Liver (tissue), 8 donors: ENCODE measurements at regions not wholly inside any gene's neighbourhood (a gene's known extent, or its start where the extent isn't known, plus 50 kb on each side); places are given as distances from the start of the nearest gene placed in this dataset.

Source experiments
- DNase-seq: peaks from one replicate; pipeline ENCODE4 v3.0.0-alpha.2; 2017; ENCODE audit warnings: low spot score
- H3K27ac ChIP-seq, 2 donors: one replicate each; pipeline ENCODE4 v1.7.0; 2013; ENCODE audit warnings: inconsistent platforms in 2 of 2, low read length in 2 of 2, control low read depth in 1 of 2, low read depth in 1 of 2, mild to moderate bottlenecking in 1 of 2
- H3K27me3 ChIP-seq, 4 donors: one replicate each; pipeline versions ENCODE4 v1.6.1 to v1.7.0; 2013; ENCODE audit warnings: low read length in 3 of 4, inconsistent platforms in 1 of 4, mild to moderate bottlenecking in 1 of 4, moderate library complexity in 1 of 4; ENCODE audit not compliant: control insufficient read depth in 4 of 4, insufficient read depth in 4 of 4
- H3K36me3 ChIP-seq, 4 donors: one replicate each; pipeline versions ENCODE4 v1.6.1 to v1.7.0; 2013; ENCODE audit warnings: low read length in 3 of 4, mild to moderate bottlenecking in 3 of 4, low read depth in 1 of 4, moderate library complexity in 1 of 4; ENCODE audit not compliant: control insufficient read depth in 4 of 4, insufficient read depth in 3 of 4
- H3K4me1 ChIP-seq, 4 donors: one replicate each; pipeline versions ENCODE4 v1.6.1 to v1.7.0; 2013; ENCODE audit warnings: low read length in 3 of 4, mild to moderate bottlenecking in 3 of 4, moderate library complexity in 1 of 4; ENCODE audit not compliant: control insufficient read depth in 4 of 4, insufficient read depth in 4 of 4
- H3K4me3 ChIP-seq, 3 donors: one replicate each; pipeline versions ENCODE4 v1.6.1 to v1.7.0; 2013; ENCODE audit warnings: low read length in 3 of 3, control low read depth in 1 of 3, low read depth in 1 of 3, mild to moderate bottlenecking in 1 of 3
- H3K9ac ChIP-seq, 2 donors: one replicate each; pipeline ENCODE4 v1.7.0; 2013; ENCODE audit warnings: low read length in 2 of 2, mild to moderate bottlenecking in 2 of 2, moderate library complexity in 2 of 2, control low read depth in 1 of 2, low read depth in 1 of 2
- H3K9me3 ChIP-seq, 4 donors: one replicate each; pipeline versions ENCODE4 v1.6.1 to v1.7.0; 2013; ENCODE audit warnings: low read length in 3 of 4; ENCODE audit not compliant: control insufficient read depth in 4 of 4
- EGR1 ChIP-seq, 2 donors: IDR thresholded peaks; 2 replicates each; pipeline ENCODE4 v1.6.1; 2016 to 2018; ENCODE audit warnings: antibody characterized with exemption in 2 of 2, low read depth in 2 of 2
- FOXA1 ChIP-seq: IDR thresholded peaks from 2 replicates; pipeline ENCODE4 v1.6.1; 2016; ENCODE audit warnings: antibody characterized with exemption
- GABPA ChIP-seq, 2 donors: IDR thresholded peaks in 1 of 2; conservative IDR thresholded peaks in 1 of 2; 2 replicates each; pipeline ENCODE4 v1.6.1; 2016; ENCODE audit warnings: antibody characterized with exemption in 2 of 2, mild to moderate bottlenecking in 1 of 2, moderate library complexity in 1 of 2
- HNF4A ChIP-seq, 2 donors: conservative IDR thresholded peaks; 2 replicates each; pipeline ENCODE4 v1.6.1; 2016; ENCODE audit warnings: antibody characterized with exemption in 2 of 2, mild to moderate bottlenecking in 2 of 2
- HNF4G ChIP-seq: IDR thresholded peaks from 2 replicates; pipeline ENCODE4 v1.6.1; 2016; ENCODE audit warnings: antibody characterized with exemption
- JUND ChIP-seq, 2 donors: IDR thresholded peaks; 2 replicates each; pipeline ENCODE4 v1.6.1; 2016; ENCODE audit warnings: antibody characterized with exemption in 2 of 2
- NR2F2 ChIP-seq: IDR thresholded peaks from 2 replicates; pipeline ENCODE4 v1.6.1; 2016; ENCODE audit warnings: antibody characterized with exemption
- RAD21 ChIP-seq, 2 donors: IDR thresholded peaks; 2 replicates each; pipeline ENCODE4 v1.6.1; 2016; ENCODE audit warnings: antibody characterized with exemption in 2 of 2, mild to moderate bottlenecking in 2 of 2
- RXRA ChIP-seq, 2 donors: IDR thresholded peaks; 2 replicates each; pipeline ENCODE4 v1.6.1; 2017 to 2018; ENCODE audit warnings: antibody characterized with exemption in 2 of 2, mild to moderate bottlenecking in 1 of 2
- YY1 ChIP-seq: IDR thresholded peaks from 2 replicates; pipeline ENCODE4 v1.6.1; 2016; ENCODE audit warnings: antibody characterized with exemption, mild to moderate bottlenecking
- WGBS: extraction: QIAGEN DNeasy Blood & Tissue Kit; methylation state at CpG from one replicate; pipeline ENCODE4 v1.1.7; 2013; 5-methylcytosine and 5-hydroxymethylcytosine counted together
- TF ChIP-seq, protein P1 (sequence below): fragments of 150-350 bp; IDR thresholded peaks from 2 replicates; pipeline ENCODE4 v1.5.1; 2017; ENCODE audit warnings: improper control_type of control experiment, low read depth, low read length; ENCODE audit not compliant: missing input control
- TF ChIP-seq, protein P2 (sequence below): IDR thresholded peaks from 2 replicates; pipeline ENCODE4 v1.6.1; 2016; ENCODE audit warnings: antibody characterized with exemption
- TF ChIP-seq, protein P3 (sequence below): IDR thresholded peaks from 2 replicates; pipeline ENCODE4 v1.6.1; 2016; ENCODE audit warnings: antibody characterized with exemption, mild to moderate bottlenecking
- TF ChIP-seq, protein P4 (sequence below): IDR thresholded peaks from 2 replicates; pipeline ENCODE4 v1.6.1; 2016; ENCODE audit warnings: antibody characterized with exemption
- TF ChIP-seq, protein P5 (sequence below): IDR thresholded peaks from 2 replicates; pipeline ENCODE4 v1.6.1; 2016; ENCODE audit warnings: antibody characterized with exemption
- donor health status: healthy.
- donor health status: healthy.
- donor health status: healthy.
- donor health status: healthy.
- donor health status: healthy.

DNA sequence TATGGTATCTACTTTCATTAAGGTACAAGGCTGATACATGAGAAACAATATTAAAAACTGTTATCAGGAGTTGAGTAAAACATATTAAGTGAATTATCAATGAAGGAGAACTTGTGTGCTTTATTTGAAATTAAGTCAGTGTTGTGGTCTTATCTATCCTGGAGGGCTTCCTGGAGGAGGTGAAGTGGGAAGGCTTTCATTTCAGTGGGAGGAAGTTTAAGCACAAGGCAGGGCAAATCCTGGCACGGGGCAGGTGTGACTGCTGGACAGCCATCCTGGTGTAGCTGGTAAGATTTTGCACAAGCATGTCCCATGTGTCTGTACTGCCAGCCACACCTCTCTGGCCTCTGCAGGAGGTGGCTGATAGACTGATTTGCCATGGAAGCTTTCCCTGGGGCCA lies 159.7 kb upstream of the SKOR2 start:
- DNase-seq: no peak
- H3K27me3 ChIP-seq: peaks cover 0 to 5% (median 0%) of the 10 kb centered on the region in 4 donors
- no peaks in the 10 kb centered on the region for H3K9me3 ChIP-seq
- 72% methylated on average over 1 of the region's 1 CpG for whole genome bisulfite sequencing
- TF ChIP-seq HNF4A (conservative IDR thresholded peaks at IDR 0.05) (no peak), EGR1 (IDR thresholded peaks at IDR 0.05; ENCODE audit: low read depth in 2 of 2) (no peak), HNF4G (no peak), GABPA (IDR thresholded peaks at IDR 0.05 in 1 of 2, conservative IDR thresholded peaks at IDR 0.05 in 1 of 2) (no peak), FOXA1 (no peak), RAD21 (IDR thresholded peaks at IDR 0.05) (no peak), NR2F2 (no peak)
- TF ChIP-seq, protein P1, sequence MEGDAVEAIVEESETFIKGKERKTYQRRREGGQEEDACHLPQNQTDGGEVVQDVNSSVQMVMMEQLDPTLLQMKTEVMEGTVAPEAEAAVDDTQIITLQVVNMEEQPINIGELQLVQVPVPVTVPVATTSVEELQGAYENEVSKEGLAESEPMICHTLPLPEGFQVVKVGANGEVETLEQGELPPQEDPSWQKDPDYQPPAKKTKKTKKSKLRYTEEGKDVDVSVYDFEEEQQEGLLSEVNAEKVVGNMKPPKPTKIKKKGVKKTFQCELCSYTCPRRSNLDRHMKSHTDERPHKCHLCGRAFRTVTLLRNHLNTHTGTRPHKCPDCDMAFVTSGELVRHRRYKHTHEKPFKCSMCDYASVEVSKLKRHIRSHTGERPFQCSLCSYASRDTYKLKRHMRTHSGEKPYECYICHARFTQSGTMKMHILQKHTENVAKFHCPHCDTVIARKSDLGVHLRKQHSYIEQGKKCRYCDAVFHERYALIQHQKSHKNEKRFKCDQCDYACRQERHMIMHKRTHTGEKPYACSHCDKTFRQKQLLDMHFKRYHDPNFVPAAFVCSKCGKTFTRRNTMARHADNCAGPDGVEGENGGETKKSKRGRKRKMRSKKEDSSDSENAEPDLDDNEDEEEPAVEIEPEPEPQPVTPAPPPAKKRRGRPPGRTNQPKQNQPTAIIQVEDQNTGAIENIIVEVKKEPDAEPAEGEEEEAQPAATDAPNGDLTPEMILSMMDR: no peak
- TF ChIP-seq, protein P2, sequence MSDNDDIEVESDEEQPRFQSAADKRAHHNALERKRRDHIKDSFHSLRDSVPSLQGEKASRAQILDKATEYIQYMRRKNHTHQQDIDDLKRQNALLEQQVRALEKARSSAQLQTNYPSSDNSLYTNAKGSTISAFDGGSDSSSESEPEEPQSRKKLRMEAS: no peak
- TF ChIP-seq, protein P3, sequence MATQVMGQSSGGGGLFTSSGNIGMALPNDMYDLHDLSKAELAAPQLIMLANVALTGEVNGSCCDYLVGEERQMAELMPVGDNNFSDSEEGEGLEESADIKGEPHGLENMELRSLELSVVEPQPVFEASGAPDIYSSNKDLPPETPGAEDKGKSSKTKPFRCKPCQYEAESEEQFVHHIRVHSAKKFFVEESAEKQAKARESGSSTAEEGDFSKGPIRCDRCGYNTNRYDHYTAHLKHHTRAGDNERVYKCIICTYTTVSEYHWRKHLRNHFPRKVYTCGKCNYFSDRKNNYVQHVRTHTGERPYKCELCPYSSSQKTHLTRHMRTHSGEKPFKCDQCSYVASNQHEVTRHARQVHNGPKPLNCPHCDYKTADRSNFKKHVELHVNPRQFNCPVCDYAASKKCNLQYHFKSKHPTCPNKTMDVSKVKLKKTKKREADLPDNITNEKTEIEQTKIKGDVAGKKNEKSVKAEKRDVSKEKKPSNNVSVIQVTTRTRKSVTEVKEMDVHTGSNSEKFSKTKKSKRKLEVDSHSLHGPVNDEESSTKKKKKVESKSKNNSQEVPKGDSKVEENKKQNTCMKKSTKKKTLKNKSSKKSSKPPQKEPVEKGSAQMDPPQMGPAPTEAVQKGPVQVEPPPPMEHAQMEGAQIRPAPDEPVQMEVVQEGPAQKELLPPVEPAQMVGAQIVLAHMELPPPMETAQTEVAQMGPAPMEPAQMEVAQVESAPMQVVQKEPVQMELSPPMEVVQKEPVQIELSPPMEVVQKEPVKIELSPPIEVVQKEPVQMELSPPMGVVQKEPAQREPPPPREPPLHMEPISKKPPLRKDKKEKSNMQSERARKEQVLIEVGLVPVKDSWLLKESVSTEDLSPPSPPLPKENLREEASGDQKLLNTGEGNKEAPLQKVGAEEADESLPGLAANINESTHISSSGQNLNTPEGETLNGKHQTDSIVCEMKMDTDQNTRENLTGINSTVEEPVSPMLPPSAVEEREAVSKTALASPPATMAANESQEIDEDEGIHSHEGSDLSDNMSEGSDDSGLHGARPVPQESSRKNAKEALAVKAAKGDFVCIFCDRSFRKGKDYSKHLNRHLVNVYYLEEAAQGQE: no peak
- H3K36me3 ChIP-seq: no peaks in the 10 kb centered on the region
- H3K27ac ChIP-seq: no peak overlapping the region
- H3K4me3 ChIP-seq: no peak overlapping the region
- H3K4me1 ChIP-seq: no peaks in the 10 kb centered on the region
- no peak overlapping the region for H3K9ac ChIP-seq

DNA sequence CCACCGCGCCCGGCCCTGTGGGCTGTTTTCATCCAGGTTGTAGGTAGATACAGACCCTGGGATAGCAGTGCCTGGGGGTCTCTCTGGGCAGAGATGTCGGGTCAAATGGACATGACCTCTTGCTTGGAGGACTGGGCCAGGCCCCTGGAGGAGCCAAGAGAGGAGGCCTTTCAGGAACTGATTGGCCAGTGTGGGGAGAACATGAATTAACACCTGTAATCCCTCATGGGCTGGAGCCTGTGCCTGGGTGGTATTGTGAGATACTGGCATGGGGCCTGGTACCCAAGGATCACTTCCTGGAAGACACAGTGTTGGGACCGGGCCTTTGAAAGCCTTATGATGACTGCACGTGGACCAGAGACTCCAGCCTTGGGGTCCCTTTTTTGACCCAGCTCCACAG lies 158.7 kb upstream of the SKOR2 start:
- WGBS: 90% methylated on average over 6 of the region's 6 CpGs
- no peak overlapping the region for H3K27ac ChIP-seq
- H3K27me3 ChIP-seq: peaks cover 0 to 5% (median 0%) of the 10 kb centered on the region in 4 donors
- H3K9ac ChIP-seq: no peak overlapping the region
- TF ChIP-seq, protein P2: no peak
- TF ChIP-seq RXRA (IDR thresholded peaks at IDR 0.05) (no peak), EGR1 (IDR thresholded peaks at IDR 0.05; ENCODE audit: low read depth in 2 of 2) (no peak), HNF4G (no peak), YY1 (no peak), RAD21 (IDR thresholded peaks at IDR 0.05) (no peak), JUND (IDR thresholded peaks at IDR 0.05) (no peak), HNF4A (conservative IDR thresholded peaks at IDR 0.05) (no peak), FOXA1 (no peak)
- TF ChIP-seq, protein P1: no peak
- TF ChIP-seq, protein P3: no peak
- TF ChIP-seq, protein P4, sequence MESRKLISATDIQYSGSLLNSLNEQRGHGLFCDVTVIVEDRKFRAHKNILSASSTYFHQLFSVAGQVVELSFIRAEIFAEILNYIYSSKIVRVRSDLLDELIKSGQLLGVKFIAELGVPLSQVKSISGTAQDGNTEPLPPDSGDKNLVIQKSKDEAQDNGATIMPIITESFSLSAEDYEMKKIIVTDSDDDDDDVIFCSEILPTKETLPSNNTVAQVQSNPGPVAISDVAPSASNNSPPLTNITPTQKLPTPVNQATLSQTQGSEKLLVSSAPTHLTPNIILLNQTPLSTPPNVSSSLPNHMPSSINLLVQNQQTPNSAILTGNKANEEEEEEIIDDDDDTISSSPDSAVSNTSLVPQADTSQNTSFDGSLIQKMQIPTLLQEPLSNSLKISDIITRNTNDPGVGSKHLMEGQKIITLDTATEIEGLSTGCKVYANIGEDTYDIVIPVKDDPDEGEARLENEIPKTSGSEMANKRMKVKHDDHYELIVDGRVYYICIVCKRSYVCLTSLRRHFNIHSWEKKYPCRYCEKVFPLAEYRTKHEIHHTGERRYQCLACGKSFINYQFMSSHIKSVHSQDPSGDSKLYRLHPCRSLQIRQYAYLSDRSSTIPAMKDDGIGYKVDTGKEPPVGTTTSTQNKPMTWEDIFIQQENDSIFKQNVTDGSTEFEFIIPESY: no peak
- TF ChIP-seq, protein P5, sequence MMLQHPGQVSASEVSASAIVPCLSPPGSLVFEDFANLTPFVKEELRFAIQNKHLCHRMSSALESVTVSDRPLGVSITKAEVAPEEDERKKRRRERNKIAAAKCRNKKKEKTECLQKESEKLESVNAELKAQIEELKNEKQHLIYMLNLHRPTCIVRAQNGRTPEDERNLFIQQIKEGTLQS: no peak
- H3K4me3 ChIP-seq: no peak overlapping the region
- H3K9me3 ChIP-seq: no peaks in the 10 kb centered on the region
- H3K36me3 ChIP-seq: no peaks in the 10 kb centered on the region
- no peak for DNase-seq
- H3K4me1 ChIP-seq: no peaks in the 10 kb centered on the region
